MM.1S (cell line): ENCODE measurements at regions not wholly inside any gene's neighbourhood (a gene's known extent, or its start where the extent isn't known, plus 50 kb on each side); places are given as distances from the start of the nearest gene placed in this dataset.

ENCODE experiments used
- CTCF ChIP-seq: fragments of 300-600 bp; sonication (generic); IDR thresholded peaks from 2 replicates; pipeline ENCODE4 v1.5.1; 2016; ENCODE audit warnings: antibody characterized with exemption, low read length, mixed read lengths
- EZH2 ChIP-seq: fragments of 300-600 bp; sonication (generic); optimal IDR thresholded peaks from 2 replicates; pipeline ENCODE3; 2017; ENCODE audit warnings: low read depth, mild to moderate bottlenecking, antibody characterized with exemption, low read length, mixed read lengths
- EZH2phosphoT487 ChIP-seq: fragments of 300-600 bp; sonication (generic); IDR thresholded peaks from 2 replicates; pipeline ENCODE4 v1.6.1; 2018; ENCODE audit warnings: antibody characterized with exemption, low read length

DNA sequence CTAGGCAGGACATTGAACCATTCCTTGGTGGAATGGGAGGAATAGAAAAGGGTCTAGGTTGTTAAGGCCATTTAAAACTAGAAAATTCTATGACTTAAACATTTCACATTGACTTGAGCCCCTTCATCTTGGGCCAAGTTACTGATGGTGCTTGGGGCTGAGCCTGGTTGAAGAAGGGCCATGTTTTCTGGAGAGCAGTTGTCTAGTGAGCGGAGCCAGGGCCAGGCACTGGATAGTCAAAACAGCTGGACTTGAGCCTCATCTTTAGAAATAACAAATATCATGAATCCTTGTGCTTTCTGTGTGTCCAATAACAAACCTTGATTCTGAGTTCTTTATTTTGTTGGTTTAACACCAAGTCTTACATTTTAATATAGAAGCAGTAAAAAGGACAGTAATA lies 134.6 kb upstream of the TCF21 start:
- TF ChIP-seq EZH2 (no peak), CTCF (no peak), EZH2phosphoT487 (no peak)
